IMR-90 (cell line): ENCODE measurements at regions not wholly inside any gene's neighbourhood (a gene's known extent, or its start where the extent isn't known, plus 50 kb on each side); places are given as distances from the start of the nearest gene placed in this dataset.

ENCODE experiments used
- ATAC-seq: fragments of 200-7000 bp; cut with Tn5 transposase; 2 replicates; pipeline ENCODE4 v1.9.1; 2020; ENCODE audit warnings: low read depth, mild to moderate bottlenecking, moderate library complexity
- BruUV-seq: library from RNA; stranded (reverse); fragments of 400-500 nt; replicated peaks from 2 replicates; lab custom pipeline; 2021; lab: Mats Ljungman, UMichigan
- CTCF ChIA-PET: fragments of 300-600 bp; formaldehyde crosslinking; extraction: SDS; loops from one replicate; lab custom pipeline; 2021; ENCODE audit warnings: antibody characterized with exemption; lab: Yijun Ruan, JAX
- POLR2A ChIA-PET: fragments of 300-600 bp; sonication (Branson Sonifier 250); formaldehyde crosslinking; loops from one replicate; lab custom pipeline; 2022; ENCODE audit warnings: antibody characterized with exemption; ENCODE audit not compliant: unreplicated experiment; lab: Charles Lee
- DNase-seq: peaks from one replicate; pipeline ENCODE4 v3.0.0; 2013
- H2AFZ ChIP-seq: replicated peaks from 2 replicates; pipeline ENCODE3; 2013; ENCODE audit warnings: low read length, mild to moderate bottlenecking; ENCODE audit not compliant: poor library complexity
- H2AK5ac ChIP-seq: 2 replicates; pipeline ENCODE4 v1.6.1; 2013; ENCODE audit warnings: low read depth, low read length, inconsistent platforms
- H2AK9ac ChIP-seq: replicated peaks from 2 replicates; pipeline ENCODE3; 2013; ENCODE audit warnings: mild to moderate bottlenecking, low read depth, low read length, moderate library complexity; ENCODE audit not compliant: poor library complexity
- H2BK120ac ChIP-seq: 2 replicates; pipeline ENCODE4 v1.6.1; 2013; ENCODE audit warnings: low read depth, low read length, inconsistent platforms
- H2BK15ac ChIP-seq: 3 replicates; pipeline ENCODE4 v1.6.1; 2013; ENCODE audit warnings: low read depth, low read length, inconsistent platforms
- H2BK20ac ChIP-seq: 2 replicates; pipeline ENCODE4 v1.6.1; 2013; ENCODE audit warnings: low read depth, mild to moderate bottlenecking, inconsistent platforms, low read length, moderate library complexity
- H2BK5ac ChIP-seq: 2 replicates; pipeline ENCODE4 v1.6.1; 2013; ENCODE audit warnings: mild to moderate bottlenecking, low read depth, low read length, inconsistent platforms; ENCODE audit not compliant: poor library complexity, severe bottlenecking
- H3K14ac ChIP-seq: replicated peaks from 2 replicates; pipeline ENCODE4 v1.6.1; 2013; ENCODE audit warnings: low read depth, low read length, inconsistent platforms
- H3K18ac ChIP-seq: 2 replicates; pipeline ENCODE4 v1.6.1; 2013; ENCODE audit warnings: low read depth, low read length, control low read depth
- H3K23ac ChIP-seq: 2 replicates; pipeline ENCODE4 v1.6.1; 2013; ENCODE audit warnings: low read depth, low read length, inconsistent platforms
- H3K27ac ChIP-seq: 2 replicates; pipeline ENCODE4 v1.5.1; 2013; ENCODE audit warnings: mild to moderate bottlenecking, control low read depth, low read length; ENCODE audit not compliant: insufficient read depth
- H3K27me3 ChIP-seq: 2 replicates; pipeline ENCODE4 v1.6.1; 2013; ENCODE audit warnings: low read length; ENCODE audit not compliant: control insufficient read depth, insufficient read depth
- H3K36me3 ChIP-seq: 2 replicates; pipeline ENCODE4 v1.6.1; 2013; ENCODE audit warnings: low read length, mixed read lengths; ENCODE audit not compliant: control insufficient read depth, insufficient read depth
- H3K4ac ChIP-seq: 2 replicates; pipeline ENCODE4 v1.6.1; 2013; ENCODE audit warnings: low read depth, low read length, inconsistent platforms
- H3K4me1 ChIP-seq: 2 replicates; pipeline ENCODE4 v1.6.1; 2013; ENCODE audit warnings: low read length, mixed read lengths; ENCODE audit not compliant: control insufficient read depth, insufficient read depth
- H3K4me2 ChIP-seq: 2 replicates; pipeline ENCODE4 v1.6.1; 2013; ENCODE audit warnings: low read depth, mild to moderate bottlenecking, control low read depth, low read length, moderate library complexity
- H3K4me3 ChIP-seq: 2 replicates; pipeline ENCODE4 v1.5.1; 2013; ENCODE audit warnings: low read depth, mild to moderate bottlenecking, control low read depth, low read length, moderate library complexity; ENCODE audit not compliant: insufficient read depth
- H3K56ac ChIP-seq: 2 replicates; pipeline ENCODE4 v1.6.1; 2013; ENCODE audit warnings: low read length, inconsistent platforms; ENCODE audit not compliant: insufficient read depth; ENCODE audit errors: extremely low read depth
- H3K79me1 ChIP-seq, 2 experiments: 2 replicates each; pipeline ENCODE4 v1.6.1; 2013; ENCODE audit warnings: low read length in 2 of 2, inconsistent platforms in 1 of 2, low read depth in 1 of 2
- H3K9ac ChIP-seq: 2 replicates; pipeline ENCODE4 v1.6.1; 2013; ENCODE audit warnings: low read depth, low read length, control low read depth
- H3K9me1 ChIP-seq: 2 replicates; pipeline ENCODE4 v1.6.1; 2013; ENCODE audit warnings: low read length, inconsistent platforms; ENCODE audit not compliant: insufficient read depth
- H3K9me3 ChIP-seq: 2 replicates; pipeline ENCODE4 v1.6.1; 2013; ENCODE audit warnings: low read length; ENCODE audit not compliant: control insufficient read depth, insufficient read depth
- H4K20me1 ChIP-seq: 2 replicates; pipeline ENCODE4 v1.6.1; 2013; ENCODE audit warnings: low read length, inconsistent platforms; ENCODE audit not compliant: insufficient read depth
- H4K5ac ChIP-seq: 2 replicates; pipeline ENCODE4 v1.6.1; 2013; ENCODE audit warnings: mild to moderate bottlenecking, low read depth, low read length, control low read depth
- H4K8ac ChIP-seq, 2 experiments: 2 replicates each; pipeline ENCODE4 v1.6.1; 2013; ENCODE audit warnings: low read depth in 2 of 2, low read length in 2 of 2, control low read depth in 1 of 2, inconsistent platforms in 1 of 2
- H4K91ac ChIP-seq: 2 replicates; pipeline ENCODE4 v1.6.1; 2013; ENCODE audit warnings: low read depth, low read length, inconsistent platforms; ENCODE audit not compliant: insufficient read depth
- CEBPB ChIP-seq: IDR thresholded peaks from 2 replicates; pipeline ENCODE4 v1.6.1; 2012; ENCODE audit warnings: low read depth, low read length, improper control_type of control experiment
- CHD1 ChIP-seq: IDR thresholded peaks from 2 replicates; pipeline ENCODE4 v1.6.1; 2012; ENCODE audit warnings: low read depth, low read length, improper control_type of control experiment
- FOS ChIP-seq: fragments of 150-350 bp; IDR thresholded peaks from 2 replicates; pipeline ENCODE4 v1.6.1; 2016; ENCODE audit warnings: low read depth, low read length
- MAFK ChIP-seq: IDR thresholded peaks from 2 replicates; pipeline ENCODE4 v1.6.1; 2012; ENCODE audit warnings: low read depth, low read length, improper control_type of control experiment
- MAZ ChIP-seq: IDR thresholded peaks from 2 replicates; pipeline ENCODE4 v1.6.1; 2012; ENCODE audit warnings: low read depth, mild to moderate bottlenecking, low read length, improper control_type of control experiment, moderate library complexity, borderline replicate concordance
- MXI1 ChIP-seq: IDR thresholded peaks from 2 replicates; pipeline ENCODE4 v1.6.1; 2012; ENCODE audit warnings: low read depth, mild to moderate bottlenecking, low read length, moderate library complexity, borderline replicate concordance
- NFE2L2 ChIP-seq: fragments of 150-350 bp; IDR thresholded peaks from 2 replicates; pipeline ENCODE4 v1.6.1; 2016; ENCODE audit warnings: low read depth, mild to moderate bottlenecking, low read length
- POLR2A ChIP-seq: IDR thresholded peaks from 2 replicates; pipeline ENCODE4 v1.6.1; 2012; ENCODE audit warnings: mild to moderate bottlenecking, low read depth, low read length
- RAD21 ChIP-seq: IDR thresholded peaks from 2 replicates; pipeline ENCODE4 v1.6.1; 2012; ENCODE audit warnings: low read length, improper control_type of control experiment
- RCOR1 ChIP-seq: IDR thresholded peaks from 2 replicates; pipeline ENCODE4 v1.6.1; 2012; ENCODE audit warnings: mild to moderate bottlenecking, low read length, improper control_type of control experiment; ENCODE audit not compliant: insufficient replicate concordance
- RFX5 ChIP-seq: IDR thresholded peaks from 2 replicates; pipeline ENCODE4 v1.8.0; 2012; ENCODE audit warnings: low read depth, mild to moderate bottlenecking, low read length, moderate library complexity
- SMC3 ChIP-seq: fragments of 150-350 bp; IDR thresholded peaks from 2 replicates; pipeline ENCODE4 v1.6.1; 2016; ENCODE audit warnings: low read depth, mild to moderate bottlenecking, antibody characterized with exemption, low read length, moderate library complexity
- WGBS, 2 experiments: methylation state at CpG; one replicate each; pipeline versions ENCODE4 v1.1.5 to v1.1.7; 2013; ENCODE audit warnings: missing lambda C conversion rate in 2 of 2; ENCODE audit not compliant: insufficient read length in 1 of 2; ENCODE audit errors: extremely low coverage in 2 of 2; 5-methylcytosine and 5-hydroxymethylcytosine counted together
- dilution Hi-C: fragments of 300-500 bp; cut with HindIII; formaldehyde crosslinking; loops from one replicate; pipeline ENCODE4 v1.14.3; 2018; ENCODE audit warnings: low sequenced_read_pairs; ENCODE audit not compliant: unreplicated experiment
- in situ Hi-C: fragments of 300-500 bp; cut with MboI; formaldehyde crosslinking; loops from 3 replicates; pipeline ENCODE4 v1.14.3; 2019; ENCODE audit warnings: low sequenced_read_pairs, inconsistent platforms, mixed read lengths
- intact Hi-C: fragments of 100-400 bp; cut with micrococcal nuclease; formaldehyde crosslinking; loops from 2 replicates; pipeline ENCODE4 v1.10.0; 2022
- TF ChIP-seq, protein P1 (sequence below): fragments of 150-350 bp; IDR thresholded peaks from 2 replicates; pipeline ENCODE4 v1.6.1; 2016; ENCODE audit warnings: low read depth, mild to moderate bottlenecking, low read length, moderate library complexity, borderline replicate concordance
- TF ChIP-seq, protein P2 (sequence below): fragments of 150-350 bp; IDR thresholded peaks from 2 replicates; pipeline ENCODE4 v1.6.1; 2017; ENCODE audit warnings: mild to moderate bottlenecking, antibody characterized with exemption, low read length, low read depth

DNA sequence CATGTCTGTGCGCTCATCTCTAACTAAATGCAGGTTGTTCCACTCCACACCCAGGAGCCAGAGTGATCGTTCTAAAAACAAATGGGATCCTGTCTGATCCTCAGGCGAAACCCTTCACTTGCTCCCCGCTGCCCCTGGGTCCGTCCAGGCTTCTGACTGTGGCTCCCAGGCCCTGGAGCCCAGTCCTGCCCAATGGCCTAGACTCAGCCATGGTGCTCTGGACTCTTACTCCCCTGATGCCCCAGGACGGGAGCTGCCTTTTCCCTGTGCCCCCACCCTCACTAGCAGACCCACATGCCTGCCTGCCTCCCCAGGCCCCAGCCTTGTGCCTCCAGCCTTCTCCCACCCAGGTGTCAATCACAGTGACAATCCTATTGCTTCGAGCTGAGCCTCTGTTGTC lies 256.7 kb downstream of the BMP7 start:
- WGBS, 2 experiments: 20% methylated on average over 3 of the region's 7 CpGs; no CpG with 5 or more reads in 1 of the 2 experiments
- no peaks in the 10 kb centered on the region for H3K4me1 ChIP-seq
- H2BK15ac ChIP-seq: no peak overlapping the region
- no peak overlapping the region for H4K91ac ChIP-seq
- no peak overlapping the region for H3K9ac ChIP-seq
- no peaks in the 10 kb centered on the region for H3K36me3 ChIP-seq
- H3K4me2 ChIP-seq: no peak overlapping the region
- no peak overlapping the region for H2AK9ac ChIP-seq
- no peak overlapping the region for H3K4me3 ChIP-seq
- in situ Hi-C loops: no loop called here
- no peak overlapping the region for H2AK5ac ChIP-seq
- BruUV-seq: no TSS peak
- TF ChIP-seq RCOR1 (no peak), RAD21 (no peak), MAFK (no peak), CHD1 (no peak), MAZ (no peak), POLR2A (no peak), CEBPB (no peak), NFE2L2 (no peak), RFX5 (no peak), FOS (no peak), SMC3 (no peak), MXI1 (no peak)
- TF ChIP-seq, protein P1, sequence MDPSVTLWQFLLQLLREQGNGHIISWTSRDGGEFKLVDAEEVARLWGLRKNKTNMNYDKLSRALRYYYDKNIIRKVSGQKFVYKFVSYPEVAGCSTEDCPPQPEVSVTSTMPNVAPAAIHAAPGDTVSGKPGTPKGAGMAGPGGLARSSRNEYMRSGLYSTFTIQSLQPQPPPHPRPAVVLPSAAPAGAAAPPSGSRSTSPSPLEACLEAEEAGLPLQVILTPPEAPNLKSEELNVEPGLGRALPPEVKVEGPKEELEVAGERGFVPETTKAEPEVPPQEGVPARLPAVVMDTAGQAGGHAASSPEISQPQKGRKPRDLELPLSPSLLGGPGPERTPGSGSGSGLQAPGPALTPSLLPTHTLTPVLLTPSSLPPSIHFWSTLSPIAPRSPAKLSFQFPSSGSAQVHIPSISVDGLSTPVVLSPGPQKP: no peak
- TF ChIP-seq, protein P2, sequence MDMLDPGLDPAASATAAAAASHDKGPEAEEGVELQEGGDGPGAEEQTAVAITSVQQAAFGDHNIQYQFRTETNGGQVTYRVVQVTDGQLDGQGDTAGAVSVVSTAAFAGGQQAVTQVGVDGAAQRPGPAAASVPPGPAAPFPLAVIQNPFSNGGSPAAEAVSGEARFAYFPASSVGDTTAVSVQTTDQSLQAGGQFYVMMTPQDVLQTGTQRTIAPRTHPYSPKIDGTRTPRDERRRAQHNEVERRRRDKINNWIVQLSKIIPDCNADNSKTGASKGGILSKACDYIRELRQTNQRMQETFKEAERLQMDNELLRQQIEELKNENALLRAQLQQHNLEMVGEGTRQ: no peak
- H3K56ac ChIP-seq: no peak overlapping the region
- H2BK5ac ChIP-seq: no peak overlapping the region
- H3K27ac ChIP-seq: no peak overlapping the region
- H4K20me1 ChIP-seq: no peaks in the 10 kb centered on the region
- no peak overlapping the region for H2AFZ ChIP-seq
- no peak overlapping the region for H2BK120ac ChIP-seq
- no peak for ATAC-seq
- H4K5ac ChIP-seq: no peak overlapping the region
- H3K9me3 ChIP-seq: no peaks in the 10 kb centered on the region
- no peak overlapping the region for H3K23ac ChIP-seq
- H3K79me1 ChIP-seq: no peaks in the 10 kb centered on the region
- ChIA-PET POLR2A (no interaction called here), CTCF (no interaction called here)
- intact Hi-C loops: no loop called here
- H3K9me1 ChIP-seq: no peaks in the 10 kb centered on the region
- H3K14ac ChIP-seq: no peak overlapping the region
- no peak for DNase-seq
- H4K8ac ChIP-seq: no peak overlapping the region
- no peak overlapping the region for H2BK20ac ChIP-seq
- peaks cover 2% of the 10 kb centered on the region for H3K27me3 ChIP-seq
- dilution Hi-C loops: no loop called here
- no peak overlapping the region for H3K4ac ChIP-seq
- H3K18ac ChIP-seq: no peak overlapping the region
